Endothelial cell (in vitro differentiated cells): ENCODE measurements at regions not wholly inside any gene's neighbourhood (a gene's known extent, or its start where the extent isn't known, plus 50 kb on each side); places are given as distances from the start of the nearest gene placed in this dataset.
"Not testable (repeated sequence)": the region's sequence is repeated elsewhere in the genome, so short reads cannot be mapped to it uniquely, and the experiment has no call there.

Experiments
- DNase-seq: peaks from one replicate; pipeline ENCODE4 v3.0.0; 2021; ENCODE audit warnings: low spot score
- H3K27ac Mint-ChIP-seq: one replicate; pipeline ENCODE4 v1.8.0; 2021; ENCODE audit warnings: mixed read lengths, inconsistent platforms; ENCODE audit not compliant: unreplicated experiment
- H3K27me3 Mint-ChIP-seq: one replicate; pipeline ENCODE4 v1.8.0; 2021; ENCODE audit warnings: mild to moderate bottlenecking, moderate library complexity, mixed read lengths, inconsistent platforms; ENCODE audit not compliant: unreplicated experiment
- H3K36me3 Mint-ChIP-seq: one replicate; pipeline ENCODE4 v1.8.0; 2021; ENCODE audit warnings: mild to moderate bottlenecking, low read depth, mixed read lengths, inconsistent platforms; ENCODE audit not compliant: unreplicated experiment
- H3K4me1 Mint-ChIP-seq: one replicate; pipeline ENCODE4 v1.8.0; 2021; ENCODE audit warnings: mild to moderate bottlenecking, mixed read lengths, inconsistent platforms; ENCODE audit not compliant: unreplicated experiment
- H3K4me3 Mint-ChIP-seq: one replicate; pipeline ENCODE4 v1.8.0; 2021; ENCODE audit warnings: mild to moderate bottlenecking, mixed read lengths, inconsistent platforms; ENCODE audit not compliant: unreplicated experiment
- H3K9me3 Mint-ChIP-seq: one replicate; pipeline ENCODE4 v1.8.0; 2021; ENCODE audit warnings: mixed read lengths, inconsistent platforms; ENCODE audit not compliant: unreplicated experiment
- TF ChIP-seq, protein P1 (sequence below): fragments of 200-600 bp; sonication (generic); IDR thresholded peaks from one replicate; pipeline ENCODE4 v1.5.0; 2021; ENCODE audit warnings: antibody characterized with exemption; ENCODE audit not compliant: unreplicated experiment

DNA sequence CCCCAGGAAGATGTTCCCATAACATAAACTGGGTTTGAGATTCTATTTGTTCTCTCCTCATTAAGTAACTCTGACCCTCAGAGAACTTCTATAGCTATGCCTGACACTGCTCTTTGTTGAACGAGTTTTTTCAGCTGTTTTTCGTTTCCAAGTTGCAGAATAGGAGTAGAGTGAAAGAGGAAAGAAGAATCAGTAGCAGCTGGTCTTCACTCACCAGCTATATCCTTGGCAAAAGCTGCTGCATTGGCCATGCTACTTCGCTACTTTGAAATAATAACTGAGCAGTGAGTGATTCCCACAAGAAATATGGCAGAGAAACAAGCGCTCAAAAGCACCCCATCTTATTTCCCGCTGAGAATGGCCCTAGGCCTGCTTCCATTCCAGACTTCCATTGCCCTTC lies 329.0 kb downstream of the ISL1 start:
- Mint-ChIP-seq H3K4me1 (no peaks in the 10 kb centered on the region), H3K9me3 (no peaks in the 10 kb centered on the region), H3K27ac (no peak overlapping the region), H3K36me3 (no peaks in the 10 kb centered on the region), H3K4me3 (no peak overlapping the region), H3K27me3 (no peaks in the 10 kb centered on the region)
- TF ChIP-seq, protein P1, sequence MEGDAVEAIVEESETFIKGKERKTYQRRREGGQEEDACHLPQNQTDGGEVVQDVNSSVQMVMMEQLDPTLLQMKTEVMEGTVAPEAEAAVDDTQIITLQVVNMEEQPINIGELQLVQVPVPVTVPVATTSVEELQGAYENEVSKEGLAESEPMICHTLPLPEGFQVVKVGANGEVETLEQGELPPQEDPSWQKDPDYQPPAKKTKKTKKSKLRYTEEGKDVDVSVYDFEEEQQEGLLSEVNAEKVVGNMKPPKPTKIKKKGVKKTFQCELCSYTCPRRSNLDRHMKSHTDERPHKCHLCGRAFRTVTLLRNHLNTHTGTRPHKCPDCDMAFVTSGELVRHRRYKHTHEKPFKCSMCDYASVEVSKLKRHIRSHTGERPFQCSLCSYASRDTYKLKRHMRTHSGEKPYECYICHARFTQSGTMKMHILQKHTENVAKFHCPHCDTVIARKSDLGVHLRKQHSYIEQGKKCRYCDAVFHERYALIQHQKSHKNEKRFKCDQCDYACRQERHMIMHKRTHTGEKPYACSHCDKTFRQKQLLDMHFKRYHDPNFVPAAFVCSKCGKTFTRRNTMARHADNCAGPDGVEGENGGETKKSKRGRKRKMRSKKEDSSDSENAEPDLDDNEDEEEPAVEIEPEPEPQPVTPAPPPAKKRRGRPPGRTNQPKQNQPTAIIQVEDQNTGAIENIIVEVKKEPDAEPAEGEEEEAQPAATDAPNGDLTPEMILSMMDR = no peak
- no peak for DNase-seq

DNA sequence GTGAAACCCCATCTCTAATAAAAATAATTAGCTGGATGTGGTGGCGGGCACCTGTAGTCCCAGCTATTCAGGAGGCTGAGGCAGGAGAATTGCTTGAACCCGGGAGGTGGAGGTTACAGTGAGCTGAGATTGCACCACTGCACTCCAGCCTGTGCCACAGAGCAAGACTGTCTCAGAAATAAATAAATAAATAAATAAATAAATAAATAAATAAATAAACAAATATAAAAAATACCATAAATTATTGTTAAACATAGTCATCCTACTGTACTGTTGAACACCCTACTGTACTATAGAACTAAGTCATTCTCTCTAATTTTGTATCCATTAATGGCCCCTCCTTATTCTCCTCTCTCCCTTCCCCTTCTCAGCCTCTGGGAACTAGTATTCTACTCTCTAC lies 332.2 kb downstream of the ISL1 start:
- not testable (repeated sequence) for H3K4me1 Mint-ChIP-seq, H3K27me3 Mint-ChIP-seq, H3K36me3 Mint-ChIP-seq, H3K27ac Mint-ChIP-seq, H3K9me3 Mint-ChIP-seq, DNase-seq, H3K4me3 Mint-ChIP-seq

DNA sequence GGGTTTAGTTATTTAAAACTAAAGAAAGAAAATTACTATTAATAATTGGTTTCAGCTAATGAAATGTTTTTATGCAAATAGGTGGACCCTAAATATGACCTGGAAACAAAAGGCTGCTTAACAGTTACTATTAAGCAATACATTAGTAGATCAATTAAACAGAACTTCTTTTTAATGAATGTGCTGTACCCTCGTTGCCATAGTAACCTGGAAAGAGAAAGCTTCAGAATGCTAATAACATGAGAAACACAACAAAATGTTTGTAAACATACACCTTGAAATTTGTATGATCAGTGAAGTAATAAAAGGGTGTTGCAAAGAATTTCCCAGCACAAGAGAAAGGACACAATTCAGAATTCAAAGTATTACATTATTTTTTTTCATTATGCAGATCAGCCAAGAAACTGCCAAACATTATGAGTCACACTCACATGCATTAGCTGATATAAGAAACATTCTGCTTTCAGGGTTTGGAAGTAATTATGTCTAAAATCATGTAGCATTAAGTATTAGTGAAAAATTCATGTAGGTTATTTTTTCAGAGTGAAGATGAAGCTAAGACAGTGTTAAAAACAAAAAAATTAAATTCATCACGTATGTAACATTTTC lies 348.3 kb downstream of the ISL1 start:
- Mint-ChIP-seq H3K36me3 (no peaks in the 10 kb centered on the region), H3K4me1 (no peaks in the 10 kb centered on the region), H3K27me3 (no peaks in the 10 kb centered on the region), H3K27ac (no peak overlapping the region), H3K4me3 (no peak overlapping the region), H3K9me3 (no peaks in the 10 kb centered on the region)
- DNase-seq = no peak
- TF ChIP-seq, protein P1 = no peak

DNA sequence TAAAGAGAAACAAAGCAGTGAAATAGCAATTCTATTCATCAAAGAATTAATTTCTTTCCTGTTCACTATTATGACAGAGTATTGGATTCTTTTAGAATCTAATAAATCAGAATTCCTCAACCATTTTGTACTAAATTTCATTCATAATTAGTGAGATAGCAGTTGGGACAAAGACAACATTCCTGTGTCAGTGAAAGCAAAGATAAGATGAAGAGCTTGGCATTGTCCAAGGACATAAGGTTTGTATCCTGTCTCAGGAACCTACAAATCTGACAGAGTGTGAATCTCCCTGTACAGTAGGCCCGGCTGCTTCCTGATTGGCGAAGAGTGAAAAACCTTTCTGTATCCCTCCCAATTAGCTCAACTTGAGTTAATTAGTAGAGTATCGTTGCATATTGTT lies 349.1 kb downstream of the ISL1 start:
- no peaks in the 10 kb centered on the region for H3K9me3 Mint-ChIP-seq
- no peak overlapping the region for H3K27ac Mint-ChIP-seq
- H3K4me1 Mint-ChIP-seq = no peaks in the 10 kb centered on the region
- H3K36me3 Mint-ChIP-seq = no peaks in the 10 kb centered on the region
- no peak overlapping the region for H3K4me3 Mint-ChIP-seq
- TF ChIP-seq, protein P1 = no peak
- no peak for DNase-seq
- H3K27me3 Mint-ChIP-seq = no peaks in the 10 kb centered on the region

DNA sequence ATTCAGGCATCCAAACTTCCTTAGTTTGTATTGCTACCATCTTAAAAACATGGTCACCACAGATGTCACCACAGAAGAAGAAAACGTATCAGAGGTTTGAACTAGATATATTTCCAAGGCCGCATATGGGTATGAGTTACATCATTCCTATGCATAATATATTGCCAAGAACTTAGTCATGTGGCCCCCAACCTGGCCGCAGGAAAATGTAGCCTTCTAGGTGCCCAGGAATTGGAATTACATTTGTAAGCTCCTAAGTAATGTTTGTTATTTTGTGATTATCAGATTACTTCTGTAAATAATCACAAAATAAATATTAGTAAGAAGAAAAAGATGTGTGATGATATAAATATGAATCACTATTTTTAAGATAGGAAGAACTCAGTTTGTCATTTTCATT lies 351.4 kb downstream of the ISL1 start:
- Mint-ChIP-seq H3K27ac (no peak overlapping the region), H3K27me3 (no peaks in the 10 kb centered on the region), H3K4me1 (no peaks in the 10 kb centered on the region), H3K4me3 (no peak overlapping the region), H3K9me3 (no peaks in the 10 kb centered on the region), H3K36me3 (no peaks in the 10 kb centered on the region)
- TF ChIP-seq, protein P1 = no peak
- no peak for DNase-seq
